Peyer's patch (tissue), 4 donors: ENCODE measurements at regions not wholly inside any gene's neighbourhood (a gene's known extent, or its start where the extent isn't known, plus 50 kb on each side); places are given as distances from the start of the nearest gene placed in this dataset.

ENCODE experiments used
- POLR2A ChIP-seq, 2 donors: fragments of 450-650 bp; IDR thresholded peaks; one replicate each; pipeline ENCODE4 v1.5.1; 2017; ENCODE audit warnings: antibody characterized with exemption in 2 of 2, mild to moderate bottlenecking in 2 of 2, moderate library complexity in 2 of 2
- TF ChIP-seq, protein P1 (sequence below), 6 experiments: fragments of 450-650 bp in 4 of 6; fragments of 200-600 bp in 2 of 6; sonication (generic) in 1 of 6; IDR thresholded peaks; one replicate each; pipeline ENCODE4 v1.5.1; 2017 to 2019; ENCODE audit warnings: antibody characterized with exemption in 6 of 6, mild to moderate bottlenecking in 3 of 6, moderate library complexity in 1 of 6

- TF ChIP-seq, protein P1, sequence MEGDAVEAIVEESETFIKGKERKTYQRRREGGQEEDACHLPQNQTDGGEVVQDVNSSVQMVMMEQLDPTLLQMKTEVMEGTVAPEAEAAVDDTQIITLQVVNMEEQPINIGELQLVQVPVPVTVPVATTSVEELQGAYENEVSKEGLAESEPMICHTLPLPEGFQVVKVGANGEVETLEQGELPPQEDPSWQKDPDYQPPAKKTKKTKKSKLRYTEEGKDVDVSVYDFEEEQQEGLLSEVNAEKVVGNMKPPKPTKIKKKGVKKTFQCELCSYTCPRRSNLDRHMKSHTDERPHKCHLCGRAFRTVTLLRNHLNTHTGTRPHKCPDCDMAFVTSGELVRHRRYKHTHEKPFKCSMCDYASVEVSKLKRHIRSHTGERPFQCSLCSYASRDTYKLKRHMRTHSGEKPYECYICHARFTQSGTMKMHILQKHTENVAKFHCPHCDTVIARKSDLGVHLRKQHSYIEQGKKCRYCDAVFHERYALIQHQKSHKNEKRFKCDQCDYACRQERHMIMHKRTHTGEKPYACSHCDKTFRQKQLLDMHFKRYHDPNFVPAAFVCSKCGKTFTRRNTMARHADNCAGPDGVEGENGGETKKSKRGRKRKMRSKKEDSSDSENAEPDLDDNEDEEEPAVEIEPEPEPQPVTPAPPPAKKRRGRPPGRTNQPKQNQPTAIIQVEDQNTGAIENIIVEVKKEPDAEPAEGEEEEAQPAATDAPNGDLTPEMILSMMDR (IDR thresholded peaks at IDR 0.05), result no peak
- TF ChIP-seq POLR2A (IDR thresholded peaks at IDR 0.05), result no peak
Measured at GRCh38 chr9:16282718-16283117, 587.8 kb downstream of the BNC2 start.
